ENCODE measurements at regions not wholly inside any gene's neighbourhood (a gene's known extent, or its start where the extent isn't known, plus 50 kb on each side); places are given as distances from the start of the nearest gene placed in this dataset.
"Not testable (repeated sequence)": the region's sequence is repeated elsewhere in the genome, so short reads cannot be mapped to it uniquely, and the experiment has no call there.

DNA sequence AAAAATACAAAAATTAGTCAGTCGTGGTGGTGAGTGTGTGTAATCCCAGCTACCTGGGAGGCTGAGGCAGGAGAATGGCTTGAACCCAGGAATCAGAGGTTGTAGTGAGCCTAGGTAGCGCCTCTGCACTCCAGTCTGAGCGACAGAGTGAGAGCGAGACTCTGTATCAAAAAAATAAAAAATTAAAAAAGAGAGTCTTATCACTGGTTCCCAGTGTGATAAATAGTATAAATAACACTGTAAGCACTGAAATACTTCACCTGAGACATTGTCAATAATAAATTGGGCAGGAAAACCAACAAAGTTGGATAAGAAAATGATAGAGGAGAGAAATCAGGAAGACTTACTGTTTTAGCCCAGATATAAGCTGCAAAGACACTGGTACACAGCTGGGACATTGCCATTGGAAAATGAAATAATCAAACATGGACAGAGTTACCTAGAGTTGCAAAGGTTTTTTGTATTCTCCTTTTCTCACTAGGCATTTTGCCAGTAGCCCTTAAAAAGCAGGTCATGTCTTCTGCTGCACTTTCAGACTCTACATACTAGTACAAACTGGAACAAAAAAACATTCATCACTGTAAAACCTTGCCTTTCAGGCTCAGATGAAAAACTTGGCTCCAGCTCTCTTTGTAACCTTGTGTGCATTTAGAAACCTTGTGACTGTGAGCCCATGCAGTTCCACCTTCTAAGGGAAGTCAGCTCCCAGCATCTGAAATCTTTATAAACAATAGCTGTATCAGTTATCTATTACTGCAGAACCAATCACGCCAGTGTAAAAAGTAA, 55.0 kb upstream of the PPP1R2C start:
- no peak for DNase-seq (ENCODE audit: low spot score)
- intact Hi-C loops (cut with DNase I), result no loop called here

DNA sequence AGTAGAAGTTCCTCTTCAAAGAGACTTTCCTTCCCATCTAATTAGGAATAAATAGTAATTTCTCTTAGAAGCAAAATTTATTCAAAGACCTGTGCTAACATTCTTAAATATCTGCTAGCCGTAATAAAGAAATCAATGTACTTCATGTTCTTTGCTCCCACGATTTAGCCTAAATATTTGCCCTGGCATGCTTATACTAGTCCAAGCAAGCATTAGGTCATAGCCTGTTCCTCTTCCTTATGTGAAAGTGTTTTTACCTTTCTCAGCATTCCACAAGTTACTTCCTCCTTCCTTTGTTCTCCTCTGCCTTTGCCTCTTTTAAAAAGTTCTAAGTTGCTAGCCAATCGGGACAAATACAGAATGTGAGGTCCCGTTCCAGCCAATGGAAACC, 55.6 kb upstream of the PPP1R2C start:
- DNase-seq (ENCODE audit: low spot score); intact Hi-C loops (cut with DNase I): not testable (repeated sequence)

DNA sequence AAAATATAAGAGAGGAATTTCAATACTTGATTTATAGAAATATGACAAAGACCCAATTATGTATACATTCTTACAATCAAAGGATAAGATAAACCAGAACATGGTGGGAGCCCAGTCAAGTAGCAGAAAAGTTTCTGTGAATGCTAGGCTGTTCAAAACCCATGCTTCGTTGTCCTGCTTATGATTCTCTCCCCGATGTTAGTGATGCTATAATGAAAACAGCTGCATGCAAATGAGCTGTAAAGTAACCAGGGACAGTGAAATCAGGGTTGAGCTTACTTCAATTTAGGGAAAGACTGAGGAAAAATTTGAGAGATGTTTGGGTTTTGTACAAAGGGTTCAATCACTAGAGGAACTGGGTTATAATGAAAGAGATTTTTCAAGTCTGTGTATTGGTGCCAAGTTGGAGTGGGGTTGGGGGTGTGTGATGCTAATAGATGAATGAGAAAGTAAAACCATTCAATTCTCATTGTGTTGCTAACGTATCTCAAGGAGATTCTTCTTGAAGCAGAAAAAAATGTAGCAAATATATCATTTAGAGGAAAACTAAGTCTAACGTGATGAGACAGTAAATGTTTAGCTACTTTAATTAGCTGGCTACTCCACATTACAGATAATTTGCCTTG, 59.3 kb upstream of the PPP1R2C start:
- intact Hi-C loops (cut with DNase I), result no loop called here
- no peak for DNase-seq (ENCODE audit: low spot score)

DNA sequence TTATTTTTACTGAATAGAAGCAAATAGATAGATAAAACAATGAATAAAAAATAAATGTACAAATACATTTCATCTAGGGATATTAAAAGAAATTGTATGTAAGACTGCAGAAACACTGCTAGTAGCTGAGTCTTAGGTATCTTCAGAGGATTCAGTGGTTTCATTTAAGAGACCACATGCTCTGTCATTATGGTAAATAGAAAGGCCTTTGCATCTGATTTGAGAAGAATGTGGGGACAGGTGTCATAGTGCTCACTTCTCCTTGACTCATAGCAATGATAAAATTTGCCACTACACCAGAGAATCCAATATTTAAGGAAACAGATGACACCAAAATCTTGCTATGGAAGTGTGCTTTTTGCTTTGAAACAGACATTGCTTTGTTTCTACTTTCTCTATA, 59.8 kb upstream of the PPP1R2C start:
- intact Hi-C loops (cut with DNase I), result no loop called here
- no peak for DNase-seq (ENCODE audit: low spot score)

DNA sequence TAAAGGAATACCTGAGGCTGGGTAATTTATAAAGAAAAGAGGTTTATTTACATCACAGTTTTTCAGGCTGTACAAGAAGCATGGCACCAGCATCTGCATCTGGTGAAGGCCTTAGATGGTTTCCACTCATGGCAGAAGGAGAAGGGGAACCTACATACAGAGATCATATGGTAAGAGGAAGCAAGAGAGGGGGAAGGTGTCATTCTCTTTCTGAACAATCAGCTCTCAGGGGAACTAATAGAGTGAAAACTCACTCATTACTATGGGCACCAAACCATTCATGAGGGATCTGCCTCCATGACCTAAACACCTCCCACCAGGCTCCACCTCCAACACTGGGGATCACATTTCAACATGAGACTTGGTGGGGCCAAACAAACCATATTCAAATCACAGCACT, 61.7 kb upstream of the PPP1R2C start:
- no peak for DNase-seq (ENCODE audit: low spot score)
- intact Hi-C loops (cut with DNase I), result no loop called here

DNA sequence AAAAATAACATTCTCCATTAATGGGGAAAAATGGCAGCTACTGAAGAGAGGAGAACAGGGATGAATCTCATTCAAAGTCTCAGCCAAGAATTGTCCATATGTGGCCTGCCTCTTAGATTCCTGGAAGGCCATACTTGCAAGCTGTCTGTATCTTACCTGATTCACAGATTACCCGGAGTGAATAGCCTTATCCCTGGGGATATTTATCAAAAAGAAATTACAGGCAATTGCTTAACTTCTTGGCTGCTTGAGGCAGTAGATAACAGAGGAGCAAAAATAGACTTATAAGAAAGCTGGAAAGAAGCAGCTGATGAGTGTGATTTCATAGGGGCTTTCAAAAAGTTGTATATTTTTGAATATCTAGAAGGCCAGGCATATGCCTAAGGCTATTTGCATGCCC, 68.8 kb upstream of the PPP1R2C start:
- no peak for DNase-seq (ENCODE audit: low spot score)
- intact Hi-C loops (cut with DNase I), result no loop called here

DNA sequence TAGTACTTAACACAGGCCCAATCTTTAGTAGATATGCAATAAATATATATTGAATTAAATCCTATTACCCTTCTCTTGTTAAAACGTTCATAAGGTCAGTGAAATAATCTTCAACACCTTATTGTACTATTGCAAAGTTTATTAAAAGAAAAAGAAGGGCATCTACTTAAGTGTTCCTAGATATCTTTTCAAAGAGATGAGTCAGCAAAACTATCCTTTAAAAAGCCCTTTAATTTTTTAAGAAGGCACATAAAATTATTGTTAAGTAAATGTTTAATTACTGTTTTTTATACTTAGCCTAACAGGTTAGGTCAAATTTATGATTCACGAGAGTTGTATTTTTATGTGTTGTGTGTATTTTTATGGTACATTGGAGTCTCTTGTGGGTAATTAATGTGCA, 77.3 kb upstream of the PPP1R2C start:
- DNase-seq (ENCODE audit: low spot score), result no peak
- intact Hi-C loops (cut with DNase I), result no loop called here

DNA sequence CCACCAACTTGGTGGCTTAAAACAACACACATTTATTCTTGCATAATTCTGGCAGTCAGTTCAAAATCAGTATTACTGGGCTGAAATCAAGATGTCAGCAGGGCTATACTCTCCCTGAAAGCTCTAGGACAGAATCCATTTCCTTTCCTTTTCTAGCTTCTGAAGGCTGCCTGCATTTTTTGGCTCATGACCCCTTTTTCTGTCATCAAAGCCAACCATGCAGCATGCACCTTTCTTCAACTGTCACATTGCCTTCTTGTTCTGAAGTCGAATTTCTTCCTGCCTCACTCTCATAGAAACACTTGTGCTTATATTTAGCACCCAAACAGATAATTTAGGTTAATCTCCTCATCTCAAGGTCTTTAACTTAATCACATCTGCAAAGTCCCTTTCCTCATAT, 79.8 kb upstream of the PPP1R2C start:
- DNase-seq (ENCODE audit: low spot score), result no peak
- intact Hi-C loops (cut with DNase I), result no loop called here

DNA sequence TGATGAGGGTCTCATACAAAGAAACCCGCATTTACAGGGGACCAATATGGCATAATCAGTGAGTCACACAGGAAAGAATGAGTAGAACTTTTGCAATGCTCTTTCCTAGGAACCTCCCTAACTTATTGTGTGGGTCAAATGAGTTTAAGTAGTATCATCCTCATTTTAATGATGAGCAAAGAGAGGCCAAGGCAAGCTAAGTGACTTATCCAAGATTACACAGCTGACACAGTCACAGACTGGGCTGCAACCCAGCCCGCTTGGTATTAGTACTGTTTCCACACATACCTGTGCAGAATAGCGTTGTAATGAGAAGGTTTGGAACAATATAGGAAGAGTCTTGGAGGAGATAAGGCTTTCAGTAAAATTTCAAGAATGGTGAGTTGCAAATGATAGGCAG, 91.0 kb upstream of the PPP1R2C start:
- DNase-seq (ENCODE audit: low spot score), result no peak
- intact Hi-C loops (cut with DNase I), result no loop called here

DNA sequence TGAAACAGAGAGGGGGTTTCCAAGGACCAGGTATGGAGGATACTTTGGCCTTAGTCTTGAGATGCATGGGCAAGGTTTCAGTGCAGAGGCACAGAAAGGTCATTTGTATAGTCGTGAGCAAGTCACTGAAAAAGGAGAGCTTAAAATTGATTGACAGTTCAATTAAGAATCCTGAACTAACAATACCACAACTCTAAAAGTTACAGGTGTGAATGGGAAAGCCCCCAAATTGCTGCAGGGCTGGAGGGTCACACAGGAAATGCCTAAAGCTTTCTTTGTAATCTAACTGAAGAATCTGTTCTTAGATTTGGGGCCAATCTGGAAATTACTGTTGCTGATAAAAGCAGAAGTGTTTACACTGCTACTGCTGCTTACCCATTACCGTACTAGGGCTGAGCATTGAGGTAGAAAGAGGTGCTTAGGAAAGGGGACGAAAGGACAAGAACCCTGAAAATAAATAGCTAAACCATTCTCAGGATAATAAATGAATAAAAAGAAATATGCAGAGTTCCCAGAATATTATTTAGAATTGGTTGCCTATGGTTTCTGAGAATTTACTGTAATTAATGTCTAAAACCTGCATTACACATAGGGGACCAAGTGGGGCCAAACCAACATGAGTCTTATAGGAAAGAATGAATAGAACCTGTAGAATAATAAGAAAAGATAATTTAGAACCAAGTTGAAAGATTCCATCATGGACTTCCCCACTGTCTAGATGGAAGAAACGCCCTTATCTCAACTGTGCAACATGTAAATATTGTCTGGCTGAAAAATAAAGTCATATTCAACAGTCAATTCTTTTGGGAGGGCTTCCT, 91.9 kb upstream of the PPP1R2C start:
- intact Hi-C loops (cut with DNase I), result no loop called here
- DNase-seq (ENCODE audit: low spot score), result no peak

DNA sequence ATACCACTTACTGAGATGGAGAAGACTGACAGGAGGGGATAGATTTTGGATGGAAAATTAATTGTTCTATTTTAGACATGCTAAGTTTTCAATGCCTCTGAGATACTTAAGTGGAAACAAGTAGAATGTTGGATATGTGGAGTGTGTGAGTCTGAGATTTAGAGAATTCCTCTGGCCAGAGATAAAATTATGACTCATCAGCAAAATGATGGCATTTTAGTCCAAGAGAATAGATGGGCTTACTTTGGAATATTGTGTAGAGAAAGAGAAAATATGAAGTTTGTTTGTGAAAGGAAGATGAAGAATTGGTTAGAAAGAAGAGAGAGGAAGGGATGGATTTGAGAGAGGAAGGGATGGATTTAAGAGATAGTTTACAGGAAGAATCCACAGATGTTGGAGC, 108.6 kb upstream of the PPP1R2C start:
- no peak for DNase-seq (ENCODE audit: low spot score)
- intact Hi-C loops (cut with DNase I), result no loop called here

DNA sequence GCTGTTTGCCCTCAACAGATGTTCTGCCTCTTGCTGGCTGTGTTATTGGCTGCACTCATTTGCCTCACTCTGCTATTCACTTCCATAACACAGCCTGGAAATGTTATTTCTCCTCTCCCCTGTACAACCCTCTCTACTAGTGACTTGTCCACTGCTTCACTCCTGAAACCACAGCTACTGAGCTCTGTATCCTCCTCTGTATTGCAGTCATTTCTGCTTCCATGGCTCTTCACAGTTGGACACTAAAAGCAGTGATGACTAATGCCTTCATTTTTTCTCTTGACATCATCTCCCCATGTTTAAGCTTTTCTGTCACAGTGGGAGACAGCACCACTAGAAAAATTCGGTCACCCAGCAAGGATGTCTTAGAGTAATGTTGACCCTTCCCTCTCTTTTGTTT, 123.0 kb upstream of the PPP1R2C start:
- intact Hi-C loops (cut with DNase I), result loop anchor here in 1 of 2 donors (5.0 kb wide), 1 partner anchor 199 kb away; no protein-coding TSS in a partner anchor
- no peak for DNase-seq (ENCODE audit: low spot score)

DNA sequence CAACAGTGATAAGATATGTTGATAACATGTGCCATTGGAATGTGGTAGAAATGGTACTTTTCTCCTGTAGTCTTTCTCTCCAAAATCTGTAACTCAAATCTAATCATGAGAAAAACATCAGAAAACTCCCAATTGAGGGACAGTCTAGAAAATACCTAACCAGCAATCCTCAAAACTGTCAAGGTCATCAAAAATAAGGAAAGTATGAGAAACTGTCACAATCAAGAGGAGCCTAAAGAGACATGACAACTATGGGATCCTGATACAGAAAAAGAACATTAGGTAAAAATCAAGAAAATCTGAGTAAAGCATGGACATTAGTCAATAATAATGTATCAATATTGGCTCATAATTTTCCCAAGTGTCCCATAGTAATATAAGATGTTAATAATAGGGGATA, 124.5 kb upstream of the PPP1R2C start:
- intact Hi-C loops (cut with DNase I), result loop anchor here in 1 of 2 donors (5.0 kb wide), 1 partner anchor 200 kb away; no protein-coding TSS in a partner anchor
- DNase-seq (ENCODE audit: low spot score), result no peak

DNA sequence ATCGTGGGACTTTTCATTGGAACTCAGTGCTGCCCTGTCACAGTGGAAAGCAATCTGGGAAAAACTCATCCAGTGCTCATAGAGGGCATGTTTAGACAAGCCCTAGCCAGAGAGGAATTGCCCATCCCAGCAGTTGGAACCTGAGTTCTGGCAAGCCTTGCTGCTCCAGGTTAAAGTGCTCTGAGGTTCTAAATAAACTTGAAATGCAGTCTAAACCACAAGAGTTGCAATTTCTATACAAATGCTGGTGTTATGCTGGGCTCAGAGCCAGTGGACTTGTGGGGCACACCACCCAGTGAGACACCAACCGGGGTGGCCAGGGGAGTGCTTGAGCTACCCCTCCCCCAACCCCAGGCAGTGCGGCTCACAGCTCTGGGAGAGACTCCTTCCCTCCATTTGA, 142.8 kb upstream of the PPP1R2C start:
- intact Hi-C loops (cut with DNase I), result no loop called here
- DNase-seq (ENCODE audit: low spot score), result no peak

DNA sequence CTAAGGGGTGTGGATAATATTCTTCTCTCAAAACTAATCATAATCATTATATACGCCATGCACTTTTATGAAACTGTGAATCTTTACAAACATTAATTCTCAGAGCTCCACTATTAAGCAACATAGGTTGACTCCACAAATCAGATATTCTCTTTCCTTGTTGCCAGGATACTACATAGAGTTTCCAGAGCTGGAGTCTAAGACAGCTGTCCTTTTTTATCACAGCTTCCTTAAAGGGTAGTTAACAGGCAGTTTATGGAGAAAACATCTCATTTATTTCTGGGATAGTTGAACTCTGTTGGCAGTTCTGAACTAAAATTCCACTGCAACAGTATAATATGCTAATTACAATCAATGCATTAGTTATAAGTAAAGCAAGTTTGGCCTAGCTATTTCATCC, 152.1 kb upstream of the PPP1R2C start:
- DNase-seq (ENCODE audit: low spot score), result no peak
- intact Hi-C loops (cut with DNase I), result no loop called here

DNA sequence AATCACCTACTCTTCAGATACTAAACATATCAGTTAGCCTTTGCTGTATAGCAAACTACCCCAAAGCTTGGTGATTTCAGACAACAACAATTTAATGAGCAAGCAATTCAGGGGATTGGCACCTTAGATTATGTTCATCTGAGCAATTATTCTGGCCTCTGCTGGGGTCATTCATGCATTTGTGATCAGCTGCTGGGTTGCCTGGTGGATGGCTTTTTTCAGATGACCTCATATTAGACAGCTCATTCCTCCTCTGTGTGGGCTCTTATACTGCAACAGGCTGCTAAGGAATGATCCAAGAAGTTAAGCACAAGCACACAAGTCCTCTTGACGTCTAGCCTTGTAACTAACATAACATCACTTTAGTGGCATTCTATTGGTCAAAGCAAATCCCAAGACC, 153.0 kb upstream of the PPP1R2C start:
- DNase-seq (ENCODE audit: low spot score), result no peak
- intact Hi-C loops (cut with DNase I), result no loop called here

DNA sequence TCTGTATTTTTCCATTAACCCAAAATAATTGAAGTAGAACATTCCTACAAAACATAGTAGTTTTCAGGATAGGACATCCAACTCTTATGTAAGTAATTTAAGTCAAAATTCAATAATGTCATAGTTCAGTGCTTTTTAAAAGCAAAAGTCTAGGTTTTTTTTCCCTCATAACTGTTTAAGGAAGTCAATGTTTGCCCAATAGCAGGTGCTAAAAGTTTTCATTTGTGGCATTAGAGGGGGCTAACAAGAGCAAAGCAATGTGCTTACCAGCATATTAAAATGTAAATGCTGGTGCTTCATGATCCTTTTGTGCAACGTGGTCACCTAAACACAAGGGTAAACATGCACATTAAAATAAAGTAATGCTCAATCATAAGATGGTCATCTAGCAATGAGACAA, 155.2 kb upstream of the PPP1R2C start:
- no peak for DNase-seq (ENCODE audit: low spot score)
- intact Hi-C loops (cut with DNase I), result no loop called here

DNA sequence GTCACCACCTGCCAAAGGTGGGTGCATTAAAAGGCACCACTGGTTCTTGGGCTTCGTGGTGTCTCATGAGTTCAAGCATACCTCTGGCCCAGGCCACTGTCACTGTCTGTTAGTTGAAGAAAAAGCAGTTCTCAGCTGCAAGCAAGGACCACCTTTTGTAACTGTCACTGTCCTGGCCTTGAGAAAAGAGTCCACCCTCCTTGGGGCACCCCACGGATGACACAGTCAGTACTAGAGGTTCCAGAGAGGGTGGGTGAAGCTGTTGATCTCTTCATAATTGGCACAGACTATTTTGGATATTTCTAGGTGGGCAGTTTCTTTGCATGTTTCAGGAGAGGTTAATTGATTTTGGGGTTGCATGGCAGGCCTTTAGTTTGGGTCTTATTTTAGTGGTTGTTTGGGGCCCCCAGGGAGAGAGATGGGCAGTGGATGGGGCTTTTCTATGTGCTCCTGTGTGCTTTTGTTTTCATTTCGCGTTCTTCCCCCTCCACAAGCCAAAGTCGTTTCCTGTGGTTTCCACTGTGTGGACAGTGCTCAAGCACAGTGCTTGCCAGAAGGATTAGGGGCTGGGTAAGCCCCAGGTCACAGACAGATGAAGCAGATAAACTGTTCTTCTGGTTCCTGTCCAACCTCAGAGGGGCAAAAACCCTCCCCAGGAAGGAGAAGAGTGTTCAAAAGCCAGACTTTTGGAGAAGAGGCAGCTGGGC, 156.2 kb upstream of the PPP1R2C start:
- intact Hi-C loops (cut with DNase I), result no loop called here

DNA sequence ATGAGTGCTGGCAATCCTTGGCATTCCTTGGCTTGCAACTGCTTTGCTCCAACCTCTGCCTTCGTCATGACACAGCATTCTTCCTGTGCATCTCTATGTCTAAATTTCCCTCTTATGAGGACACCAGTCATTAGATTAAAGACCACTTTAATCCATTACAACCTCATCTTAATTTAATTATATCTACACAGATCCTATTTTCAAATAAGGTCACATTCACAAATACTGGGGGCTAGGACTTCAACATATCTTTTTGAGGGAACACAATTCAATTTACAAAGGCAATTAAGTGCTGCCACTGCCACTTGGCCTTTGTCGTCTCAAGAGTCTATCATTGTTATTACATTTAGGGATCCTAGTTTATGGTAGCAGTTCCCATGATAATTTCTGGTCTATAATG, 163.7 kb upstream of the PPP1R2C start:
- no peak for DNase-seq (ENCODE audit: low spot score)
- intact Hi-C loops (cut with DNase I), result no loop called here

More for the DNA sequence above, 156.2 kb upstream of the PPP1R2C start:
- no peak for DNase-seq (ENCODE audit: low spot score)

Data from posterior vena cava (tissue), 2 donors.